SJSA1 (cell line): ENCODE measurements at regions not wholly inside any gene's neighbourhood (a gene's known extent, or its start where the extent isn't known, plus 50 kb on each side); places are given as distances from the start of the nearest gene placed in this dataset.

Experiments used
- DNase-seq, 2 experiments: peaks; one replicate each; pipeline ENCODE4 v3.0.0-alpha.2; 2015 to 2020; ENCODE audit warnings: low spot score in 2 of 2, low read depth in 1 of 2
- H3K27ac ChIP-seq: fragments of 250-450 bp; sonication (Bioruptor Pico); 2 replicates; pipeline ENCODE4 v1.5.1; 2020; ENCODE audit warnings: mild to moderate bottlenecking, moderate library complexity
- H3K27me3 ChIP-seq: fragments of 250-450 bp; sonication (Bioruptor Pico); replicated peaks from 2 replicates; pipeline ENCODE4 v1.5.1; 2020; ENCODE audit warnings: mild to moderate bottlenecking, moderate library complexity
- H3K36me3 ChIP-seq: fragments of 250-450 bp; sonication (Bioruptor Pico); 2 replicates; pipeline ENCODE4 v1.5.1; 2020; ENCODE audit warnings: mild to moderate bottlenecking
- H3K4me1 ChIP-seq: fragments of 250-450 bp; sonication (Bioruptor Pico); replicated peaks from 2 replicates; pipeline ENCODE4 v1.6.1; 2021; ENCODE audit warnings: mild to moderate bottlenecking
- H3K4me3 ChIP-seq: fragments of 250-450 bp; sonication (Bioruptor Pico); 2 replicates; pipeline ENCODE4 v1.5.1; 2020; ENCODE audit warnings: mild to moderate bottlenecking
- H3K9me3 ChIP-seq: fragments of 250-450 bp; sonication (Bioruptor Pico); replicated peaks from 2 replicates; pipeline ENCODE4 v1.5.1; 2020; ENCODE audit warnings: mild to moderate bottlenecking

DNA sequence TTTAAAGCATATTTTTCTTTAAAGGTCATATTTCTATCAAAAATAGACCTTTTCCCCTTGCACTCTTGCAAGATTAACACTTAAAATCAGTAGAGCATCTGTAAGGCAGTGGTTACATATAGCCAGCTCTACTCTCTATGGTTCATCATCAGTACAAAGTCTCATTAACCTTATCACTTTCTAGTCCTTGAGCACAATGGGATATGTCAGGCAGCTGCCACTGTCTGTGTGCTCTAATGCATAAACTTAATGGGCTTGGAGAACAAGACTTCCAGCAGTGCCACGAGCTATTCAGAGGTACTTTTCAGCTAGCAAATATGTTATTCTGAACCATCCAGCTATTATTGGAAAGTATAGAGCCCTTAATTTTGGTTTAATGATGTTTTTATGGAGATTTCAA, 393.7 kb downstream of the GASK1B start:
- H3K27me3 ChIP-seq, result no peaks in the 10 kb centered on the region
- H3K27ac ChIP-seq, result no peak overlapping the region
- H3K4me1 ChIP-seq, result no peaks in the 10 kb centered on the region
- H3K9me3 ChIP-seq, result no peaks in the 10 kb centered on the region
- no peaks in the 10 kb centered on the region for H3K36me3 ChIP-seq
- H3K4me3 ChIP-seq, result no peak overlapping the region
- no peak for DNase-seq

DNA sequence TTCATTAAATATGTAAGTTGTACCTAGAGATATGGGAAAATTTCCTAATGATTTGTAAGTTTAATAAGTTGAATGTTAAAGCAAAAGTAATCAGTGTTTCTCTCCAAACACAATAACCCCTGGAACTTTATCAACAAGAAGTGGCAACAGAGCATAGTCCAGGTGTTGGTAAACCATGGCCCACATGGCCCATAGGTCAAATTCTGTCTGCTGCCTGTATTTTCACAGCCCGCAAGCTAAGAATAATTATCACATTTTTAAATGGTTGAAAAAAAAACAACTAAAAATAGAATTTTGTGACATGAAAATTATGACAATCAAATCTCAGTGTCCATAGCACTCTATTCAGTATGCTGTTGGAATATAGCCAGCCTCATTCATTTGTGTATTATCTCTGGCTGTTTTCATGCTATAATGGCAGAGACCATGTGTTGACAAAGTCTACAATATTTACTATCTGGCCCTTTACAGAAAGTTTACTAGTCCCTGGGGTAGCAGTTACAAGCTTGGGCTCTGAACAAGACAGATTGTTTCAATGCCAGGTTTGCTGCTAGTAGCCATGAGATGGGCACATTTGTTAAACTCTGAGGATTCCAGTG, 395.8 kb downstream of the GASK1B start:
- no peak overlapping the region for H3K27ac ChIP-seq
- no peak for DNase-seq
- H3K36me3 ChIP-seq, result no peaks in the 10 kb centered on the region
- H3K27me3 ChIP-seq, result no peaks in the 10 kb centered on the region
- H3K4me3 ChIP-seq, result no peak overlapping the region
- H3K4me1 ChIP-seq, result no peaks in the 10 kb centered on the region
- H3K9me3 ChIP-seq, result no peaks in the 10 kb centered on the region

DNA sequence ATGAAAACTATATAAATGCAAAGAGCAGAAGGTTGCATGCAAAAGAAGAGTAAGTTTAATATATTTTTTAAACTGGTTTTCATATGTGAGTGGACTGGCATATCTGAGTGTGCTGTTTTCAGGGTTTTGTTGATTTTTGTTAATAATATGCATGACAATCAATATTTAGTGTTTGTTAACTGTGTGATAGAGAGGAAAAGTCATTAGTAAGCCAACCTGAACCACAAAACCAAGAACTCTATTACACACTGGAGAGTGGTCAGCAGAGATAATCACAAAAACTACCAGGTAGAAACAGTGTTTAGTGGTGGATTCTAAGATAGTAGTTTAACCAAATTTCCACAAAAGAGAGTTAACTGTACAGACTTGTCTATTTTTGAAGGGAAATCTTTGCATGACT, 396.9 kb downstream of the GASK1B start:
- no peak overlapping the region for H3K27ac ChIP-seq
- H3K36me3 ChIP-seq, result no peaks in the 10 kb centered on the region
- H3K27me3 ChIP-seq, result no peaks in the 10 kb centered on the region
- no peak overlapping the region for H3K4me3 ChIP-seq
- no peaks in the 10 kb centered on the region for H3K4me1 ChIP-seq
- no peak for DNase-seq
- H3K9me3 ChIP-seq, result no peaks in the 10 kb centered on the region

DNA sequence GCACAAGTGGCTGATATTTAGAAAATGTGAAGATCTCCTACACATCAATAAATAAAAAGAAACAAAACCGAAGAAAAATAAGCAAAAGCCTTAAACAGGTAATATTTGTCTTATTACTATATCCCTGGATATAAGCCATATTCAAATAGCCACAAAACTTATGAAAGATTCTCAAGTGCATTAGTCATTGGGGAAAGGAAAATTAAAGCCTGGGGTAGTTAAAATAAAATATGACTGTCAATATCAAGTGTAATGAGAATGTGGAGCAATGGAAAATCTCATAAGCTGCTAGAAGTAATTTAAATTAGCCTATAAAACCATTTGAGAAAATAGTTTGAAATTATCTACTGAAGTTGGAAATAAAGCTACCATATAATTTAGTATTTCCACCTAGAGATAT, 399.9 kb downstream of the GASK1B start:
- DNase-seq, result no peak
- H3K9me3 ChIP-seq, result no peaks in the 10 kb centered on the region

DNA sequence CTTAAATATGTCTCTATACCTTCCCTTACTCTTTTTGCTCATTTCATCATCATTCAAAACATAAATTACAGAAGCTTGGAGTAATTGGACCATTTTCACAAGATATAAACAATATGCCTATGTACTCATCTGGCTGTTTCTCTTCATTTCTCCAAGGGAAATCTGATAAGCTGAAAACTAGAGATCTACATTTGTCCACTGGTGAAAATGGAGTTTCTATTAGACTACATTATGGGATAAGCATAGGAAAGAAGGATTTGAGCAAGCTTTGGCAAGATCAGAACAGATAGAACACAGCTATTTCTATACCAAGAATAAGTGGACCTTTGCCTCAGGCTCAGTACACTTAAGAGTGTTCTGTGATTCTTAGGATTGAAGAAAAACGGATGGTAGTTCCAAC, 404.4 kb downstream of the GASK1B start:
- Histone ChIP-seq H3K9me3 (no peaks in the 10 kb centered on the region), H3K4me3 (no peak overlapping the region), H3K27ac (no peak overlapping the region), H3K4me1 (no peaks in the 10 kb centered on the region), H3K27me3 (no peaks in the 10 kb centered on the region), H3K36me3 (no peaks in the 10 kb centered on the region)
- no peak for DNase-seq

More for the DNA sequence above, 399.9 kb downstream of the GASK1B start:
- H3K4me3 ChIP-seq, result no peak overlapping the region
- H3K4me1 ChIP-seq, result no peaks in the 10 kb centered on the region
- no peaks in the 10 kb centered on the region for H3K27me3 ChIP-seq
- H3K36me3 ChIP-seq, result no peaks in the 10 kb centered on the region
- no peak overlapping the region for H3K27ac ChIP-seq

DNA sequence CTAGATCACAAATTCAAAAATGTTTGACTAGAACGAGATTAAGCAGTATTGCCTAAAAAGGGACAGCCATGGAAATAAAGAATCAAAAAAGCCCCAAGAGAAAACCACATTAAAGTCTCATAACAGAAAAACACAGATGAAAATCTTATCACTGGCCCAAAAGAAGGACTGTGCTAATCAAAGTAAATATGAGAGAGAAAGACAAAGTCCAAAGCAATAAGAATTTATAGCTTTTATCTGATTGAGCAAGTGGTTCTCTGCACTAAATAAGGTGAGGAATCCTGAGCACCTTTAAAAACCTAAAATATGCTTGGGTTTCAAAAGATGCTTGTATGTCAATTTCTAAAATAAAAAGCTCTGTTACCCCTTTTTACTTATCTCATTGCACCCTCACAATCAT, 409.3 kb downstream of the GASK1B start:
- H3K4me1 ChIP-seq, result no peaks in the 10 kb centered on the region
- no peaks in the 10 kb centered on the region for H3K36me3 ChIP-seq
- DNase-seq, result no peak
- no peak overlapping the region for H3K4me3 ChIP-seq
- H3K27me3 ChIP-seq, result no peaks in the 10 kb centered on the region
- H3K27ac ChIP-seq, result no peak overlapping the region
- no peaks in the 10 kb centered on the region for H3K9me3 ChIP-seq

DNA sequence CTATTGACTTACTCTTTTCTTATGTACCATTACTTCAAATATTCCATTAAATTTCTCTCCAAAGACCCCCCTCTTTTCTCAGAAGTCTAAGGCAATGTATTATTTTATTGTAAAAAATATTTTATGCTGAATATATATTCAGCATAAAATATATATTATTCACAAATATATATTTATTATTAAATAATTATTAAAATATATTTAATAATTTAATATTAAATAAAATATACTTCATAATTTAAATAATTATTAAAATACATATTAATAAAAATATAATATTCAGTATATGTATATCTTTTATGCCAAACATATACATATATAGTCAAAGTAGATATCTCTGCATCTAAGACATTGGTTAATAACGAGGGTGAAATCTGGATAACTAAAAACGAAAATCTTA, 418.4 kb downstream of the GASK1B start:
- Histone ChIP-seq H3K4me1 (no peaks in the 10 kb centered on the region), H3K27ac (no peak overlapping the region), H3K9me3 (no peaks in the 10 kb centered on the region), H3K27me3 (no peaks in the 10 kb centered on the region), H3K4me3 (no peak overlapping the region), H3K36me3 (no peaks in the 10 kb centered on the region)
- no peak for DNase-seq

DNA sequence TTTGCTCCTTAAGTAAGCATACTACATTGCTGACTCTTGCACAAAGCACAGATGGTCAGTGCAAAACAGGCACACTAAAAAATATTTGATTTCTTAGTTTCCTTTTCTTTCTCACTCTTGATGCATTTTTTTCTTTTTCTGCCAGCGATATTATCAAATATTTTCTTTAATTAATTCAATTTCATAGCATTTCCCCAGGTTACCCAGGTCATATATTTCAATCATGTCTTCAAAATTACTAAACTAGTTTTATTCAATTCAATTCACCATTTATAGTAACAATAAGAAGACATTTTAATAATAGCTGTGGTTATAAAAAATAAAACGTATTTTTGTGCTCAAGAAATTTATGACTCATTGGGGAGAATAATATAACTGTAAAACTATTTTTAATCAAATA, 421.2 kb downstream of the GASK1B start:
- no peak for DNase-seq
- Histone ChIP-seq H3K4me3 (no peak overlapping the region), H3K36me3 (no peaks in the 10 kb centered on the region), H3K27me3 (no peaks in the 10 kb centered on the region), H3K27ac (no peak overlapping the region), H3K9me3 (no peaks in the 10 kb centered on the region), H3K4me1 (no peaks in the 10 kb centered on the region)

DNA sequence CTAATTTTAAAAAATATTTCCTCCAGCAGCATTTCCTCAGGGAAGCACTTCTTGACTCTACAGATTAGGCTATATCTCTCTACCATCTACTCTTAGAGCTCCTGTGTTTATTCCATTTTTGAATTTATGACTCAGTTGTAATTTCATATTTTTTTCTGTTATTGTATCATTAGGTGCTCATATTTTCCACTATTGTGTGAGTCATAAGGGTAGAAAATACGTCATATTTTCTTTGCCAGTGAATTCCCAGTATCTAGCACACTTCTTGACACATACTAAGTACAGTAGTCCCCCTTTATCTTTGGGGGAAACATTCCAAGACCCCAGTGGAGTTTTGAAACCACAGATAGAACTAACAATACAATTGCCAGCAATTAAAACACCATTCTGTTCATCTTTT, 431.2 kb downstream of the GASK1B start:
- Histone ChIP-seq H3K27me3 (no peaks in the 10 kb centered on the region), H3K4me1 (no peaks in the 10 kb centered on the region), H3K9me3 (no peaks in the 10 kb centered on the region), H3K4me3 (no peak overlapping the region), H3K27ac (no peak overlapping the region), H3K36me3 (no peaks in the 10 kb centered on the region)
- no peak for DNase-seq

DNA sequence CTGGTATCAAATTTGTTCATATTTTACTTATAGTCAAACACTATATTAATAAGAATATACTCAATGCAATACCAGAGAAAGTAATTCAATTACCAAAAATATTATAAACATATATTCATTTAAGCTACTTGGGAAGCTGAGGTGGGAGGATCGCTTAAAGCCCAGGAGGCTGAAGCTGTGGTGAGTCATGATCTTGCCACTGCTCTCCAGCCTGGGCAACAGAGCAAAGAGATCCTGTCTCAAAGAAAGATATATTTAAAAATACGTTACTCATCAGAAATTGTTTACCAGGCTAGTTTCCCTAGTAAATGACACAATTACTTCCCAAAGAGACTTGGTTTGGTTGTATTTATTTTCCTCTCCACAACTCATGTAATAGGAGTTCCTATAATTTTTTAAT, 433.6 kb downstream of the GASK1B start:
- no peaks in the 10 kb centered on the region for H3K4me1 ChIP-seq
- H3K9me3 ChIP-seq, result no peaks in the 10 kb centered on the region
- no peaks in the 10 kb centered on the region for H3K36me3 ChIP-seq
- no peak for DNase-seq
- H3K27me3 ChIP-seq, result no peaks in the 10 kb centered on the region
- no peak overlapping the region for H3K27ac ChIP-seq
- H3K4me3 ChIP-seq, result no peak overlapping the region

DNA sequence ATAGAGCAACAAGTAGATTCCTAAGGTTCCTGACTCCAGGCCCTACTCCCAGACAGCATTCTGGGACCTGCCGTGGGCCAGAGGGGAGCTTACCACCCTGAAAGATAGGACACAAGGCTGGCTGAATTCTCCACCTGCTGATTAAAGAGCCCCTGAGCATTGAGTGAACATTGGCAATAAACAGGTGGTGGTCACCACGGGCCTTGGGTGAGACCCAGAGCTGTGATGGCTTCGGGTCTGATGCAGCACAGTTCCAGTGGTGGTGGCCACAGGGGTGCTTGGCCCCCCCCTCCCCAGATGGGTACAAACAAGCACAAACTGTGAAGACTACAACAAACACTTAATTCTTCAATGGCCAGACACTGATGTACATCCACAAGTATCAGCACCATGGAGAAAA, 444.6 kb downstream of the GASK1B start:
- Histone ChIP-seq H3K36me3 (no peaks in the 10 kb centered on the region), H3K4me1 (no peaks in the 10 kb centered on the region), H3K27ac (no peak overlapping the region), H3K27me3 (no peaks in the 10 kb centered on the region), H3K9me3 (no peaks in the 10 kb centered on the region), H3K4me3 (no peak overlapping the region)
- DNase-seq, result no peak

DNA sequence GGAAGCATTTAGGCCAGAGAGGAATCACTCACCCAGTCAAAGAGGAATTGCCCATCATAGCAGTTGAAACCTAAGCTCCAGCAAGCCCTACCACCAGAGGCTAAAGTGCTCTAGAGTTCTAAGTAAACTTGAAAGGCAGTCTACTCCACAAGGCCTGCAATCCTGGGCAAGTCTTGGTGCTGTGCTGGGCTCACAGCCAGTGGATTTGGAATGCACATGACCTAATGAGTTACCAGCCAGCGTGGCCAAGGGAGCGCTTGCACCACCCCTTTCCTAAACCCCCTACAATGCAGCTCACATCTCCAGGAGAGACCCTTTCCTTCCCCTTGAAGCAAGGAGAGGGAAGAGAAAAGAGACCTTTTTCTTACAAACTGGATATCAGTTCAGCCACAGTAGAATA, 445.7 kb downstream of the GASK1B start:
- DNase-seq, result no peak
- Histone ChIP-seq H3K4me1 (no peaks in the 10 kb centered on the region), H3K27ac (no peak overlapping the region), H3K27me3 (no peaks in the 10 kb centered on the region), H3K4me3 (no peak overlapping the region), H3K36me3 (no peaks in the 10 kb centered on the region), H3K9me3 (no peaks in the 10 kb centered on the region)

DNA sequence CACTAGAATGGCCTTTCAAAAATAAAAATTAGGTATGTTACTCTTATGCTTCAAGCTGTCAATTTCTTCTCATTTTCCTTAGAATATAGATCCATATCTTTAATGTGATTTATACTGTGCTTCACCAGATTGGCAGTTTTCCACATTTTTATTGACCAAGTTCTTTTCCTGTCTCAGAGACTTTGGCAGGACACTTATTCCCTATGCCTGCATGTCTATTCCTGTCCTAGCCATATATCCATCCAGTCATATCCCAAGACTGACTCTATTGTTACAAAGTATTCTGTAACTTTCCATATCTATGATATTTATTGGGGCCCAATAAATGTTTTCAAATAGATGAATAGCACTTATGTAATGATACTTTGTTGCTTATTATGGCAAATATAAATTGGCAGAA, 450.7 kb downstream of the GASK1B start:
- no peaks in the 10 kb centered on the region for H3K9me3 ChIP-seq
- H3K36me3 ChIP-seq, result no peaks in the 10 kb centered on the region
- no peaks in the 10 kb centered on the region for H3K4me1 ChIP-seq
- no peak for DNase-seq
- H3K27ac ChIP-seq, result no peak overlapping the region
- H3K4me3 ChIP-seq, result no peak overlapping the region
- no peaks in the 10 kb centered on the region for H3K27me3 ChIP-seq

DNA sequence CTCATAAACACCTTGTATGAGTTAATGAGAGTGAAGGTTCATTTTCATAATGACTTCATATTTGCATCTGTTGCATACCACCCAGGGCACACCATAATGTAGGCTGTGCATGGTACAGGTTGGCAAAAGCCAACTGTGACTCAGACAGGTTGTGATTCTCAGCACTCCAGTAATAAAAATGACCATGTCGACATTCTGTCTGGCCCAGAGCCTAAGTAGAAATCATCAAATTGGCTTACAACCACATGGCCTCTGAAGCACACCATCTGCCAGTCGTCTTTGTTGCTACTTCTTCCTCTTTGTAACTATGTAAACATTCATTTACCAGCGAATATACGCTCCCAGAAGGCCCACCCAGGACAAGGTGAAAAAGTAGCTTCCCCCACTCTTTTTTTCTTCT, 459.5 kb downstream of the GASK1B start:
- no peaks in the 10 kb centered on the region for H3K4me1 ChIP-seq
- no peaks in the 10 kb centered on the region for H3K27me3 ChIP-seq
- no peak overlapping the region for H3K27ac ChIP-seq
- no peaks in the 10 kb centered on the region for H3K9me3 ChIP-seq
- no peak overlapping the region for H3K4me3 ChIP-seq
- H3K36me3 ChIP-seq, result no peaks in the 10 kb centered on the region
- no peak for DNase-seq

DNA sequence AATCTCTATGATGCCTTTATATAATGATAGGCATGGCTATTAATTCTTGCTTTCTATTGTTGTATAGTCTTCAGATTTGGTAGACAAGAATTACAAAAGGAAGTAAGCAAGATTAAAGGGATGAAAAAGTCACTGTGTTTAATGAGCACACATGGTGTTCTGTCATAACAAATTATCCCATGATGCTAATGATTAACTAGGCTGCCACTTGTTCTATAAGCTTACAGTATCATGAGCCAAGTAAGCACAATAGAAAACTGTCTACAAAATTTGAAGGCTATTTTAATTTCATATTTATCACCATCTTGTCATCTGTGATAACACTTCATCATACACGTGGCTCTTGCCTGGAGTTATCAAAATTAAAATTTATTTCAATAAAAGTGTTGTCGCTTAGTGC, 466.7 kb downstream of the GASK1B start:
- no peak for DNase-seq
- Histone ChIP-seq H3K9me3 (no peaks in the 10 kb centered on the region), H3K4me3 (no peak overlapping the region), H3K36me3 (no peaks in the 10 kb centered on the region), H3K4me1 (no peaks in the 10 kb centered on the region), H3K27ac (no peak overlapping the region), H3K27me3 (no peaks in the 10 kb centered on the region)
